ENCODE measurements at regions not wholly inside any gene's neighbourhood (a gene's known extent, or its start where the extent isn't known, plus 50 kb on each side); places are given as distances from the start of the nearest gene placed in this dataset.

DNA sequence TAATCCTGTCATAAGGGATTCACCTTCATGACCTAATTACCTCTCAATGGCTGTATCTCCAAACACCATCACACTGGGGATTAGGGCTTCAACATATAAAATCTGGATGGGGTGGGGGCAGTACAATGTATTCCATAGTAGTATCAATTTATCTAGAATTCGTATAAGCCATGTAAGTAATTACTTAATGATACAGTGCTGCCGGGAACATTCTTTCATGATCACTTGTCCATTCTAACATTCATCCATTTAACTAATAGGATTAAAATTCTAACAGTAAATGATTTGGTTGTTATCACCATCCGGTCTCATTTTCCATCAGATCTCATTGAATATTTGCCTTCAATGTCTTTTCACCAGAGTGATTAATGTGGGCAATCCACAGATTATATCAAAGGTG, 1620.9 kb upstream of the TENM3 start:
- 88% methylated on average over 3 of the region's 3 CpGs for WGBS
- TF ChIP-seq POLR2A (IDR thresholded peaks at IDR 0.05; ENCODE audit: low read depth) (no peak), POLR2AphosphoS5 (IDR thresholded peaks at IDR 0.05) (no peak)
- Histone ChIP-seq H3K4me3 (no peak overlapping the region), H3K9me3 (no peaks in the 10 kb centered on the region), H3K4me1 (no peaks in the 10 kb centered on the region), H3K27ac (replicated peaks in 1 of 4) (no peak overlapping the region), H3K27me3 (no peaks in the 10 kb centered on the region), H3K36me3 (no peaks in the 10 kb centered on the region)
- intact Hi-C loops (cut with DNase I), result no loop called here
- DNase-seq (ENCODE audit: extremely low spot score), result no peak

DNA sequence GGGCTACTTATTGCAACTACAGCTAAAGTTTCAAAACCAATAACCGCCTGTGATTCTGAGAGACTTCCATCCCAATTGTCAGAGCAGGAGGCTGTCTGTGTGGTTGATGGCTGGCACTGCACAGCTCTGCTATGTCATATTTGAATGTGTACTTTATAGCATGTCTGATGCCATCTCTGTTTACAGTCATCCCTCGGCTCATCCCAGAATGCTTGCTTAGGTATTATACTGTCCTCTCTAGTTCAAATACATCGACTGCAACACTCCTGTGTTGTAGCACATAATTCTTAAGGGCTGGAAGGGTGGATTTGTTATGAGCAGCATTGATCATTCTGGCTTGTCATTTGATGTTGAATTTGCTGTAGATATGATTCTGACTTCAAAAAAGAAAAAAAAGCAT, 1617.5 kb upstream of the TENM3 start:
- intact Hi-C loops (cut with DNase I), result no loop called here
- H3K4me1 ChIP-seq, result no peaks in the 10 kb centered on the region
- no peaks in the 10 kb centered on the region for H3K36me3 ChIP-seq
- no peak for DNase-seq (ENCODE audit: extremely low spot score)
- H3K9me3 ChIP-seq, result no peaks in the 10 kb centered on the region
- no peak overlapping the region for H3K4me3 ChIP-seq
- no peaks in the 10 kb centered on the region for H3K27me3 ChIP-seq
- H3K27ac ChIP-seq (replicated peaks in 1 of 4), result no peak overlapping the region
- TF ChIP-seq EP300 (IDR thresholded peaks at IDR 0.05), result no peak
- TF ChIP-seq POLR2A (IDR thresholded peaks at IDR 0.05; ENCODE audit: low read depth), result no peak
- TF ChIP-seq POLR2AphosphoS5 (IDR thresholded peaks at IDR 0.05), result no peak
- TF ChIP-seq, protein P1, sequence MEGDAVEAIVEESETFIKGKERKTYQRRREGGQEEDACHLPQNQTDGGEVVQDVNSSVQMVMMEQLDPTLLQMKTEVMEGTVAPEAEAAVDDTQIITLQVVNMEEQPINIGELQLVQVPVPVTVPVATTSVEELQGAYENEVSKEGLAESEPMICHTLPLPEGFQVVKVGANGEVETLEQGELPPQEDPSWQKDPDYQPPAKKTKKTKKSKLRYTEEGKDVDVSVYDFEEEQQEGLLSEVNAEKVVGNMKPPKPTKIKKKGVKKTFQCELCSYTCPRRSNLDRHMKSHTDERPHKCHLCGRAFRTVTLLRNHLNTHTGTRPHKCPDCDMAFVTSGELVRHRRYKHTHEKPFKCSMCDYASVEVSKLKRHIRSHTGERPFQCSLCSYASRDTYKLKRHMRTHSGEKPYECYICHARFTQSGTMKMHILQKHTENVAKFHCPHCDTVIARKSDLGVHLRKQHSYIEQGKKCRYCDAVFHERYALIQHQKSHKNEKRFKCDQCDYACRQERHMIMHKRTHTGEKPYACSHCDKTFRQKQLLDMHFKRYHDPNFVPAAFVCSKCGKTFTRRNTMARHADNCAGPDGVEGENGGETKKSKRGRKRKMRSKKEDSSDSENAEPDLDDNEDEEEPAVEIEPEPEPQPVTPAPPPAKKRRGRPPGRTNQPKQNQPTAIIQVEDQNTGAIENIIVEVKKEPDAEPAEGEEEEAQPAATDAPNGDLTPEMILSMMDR (IDR thresholded peaks at IDR 0.05), result no peak
- 63% methylated on average over 3 of the region's 3 CpGs for WGBS

DNA sequence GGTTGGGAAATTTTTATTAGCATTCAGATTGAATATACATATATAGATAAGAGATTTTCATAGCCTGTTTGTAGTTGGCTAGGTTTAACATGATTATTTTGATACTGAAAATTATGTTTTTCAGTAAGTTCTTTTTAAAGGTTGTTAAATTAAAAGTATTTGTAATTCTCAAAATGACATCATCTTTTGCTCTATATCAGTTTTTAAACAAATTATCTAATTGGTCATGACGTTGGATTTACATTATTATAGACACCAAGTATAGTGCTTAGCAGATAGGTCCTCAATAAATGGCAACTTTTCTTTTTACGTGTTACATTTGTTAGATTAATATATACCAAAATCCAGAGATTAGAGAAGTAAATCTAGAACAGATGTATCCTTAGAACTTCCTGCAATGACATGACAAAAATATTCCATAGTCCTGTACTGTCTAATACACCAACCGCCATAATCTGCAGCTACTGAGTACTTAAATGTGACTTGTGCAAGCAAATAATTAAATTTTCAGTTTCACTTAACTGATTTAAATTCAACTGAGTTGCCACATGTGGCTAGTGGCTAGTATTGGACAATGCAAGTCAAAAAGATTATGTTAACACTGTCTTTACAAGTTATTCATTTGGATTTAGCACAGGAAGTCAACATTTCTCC, 1613.1 kb upstream of the TENM3 start:
- H3K4me1 ChIP-seq, result no peaks in the 10 kb centered on the region
- H3K36me3 ChIP-seq, result no peaks in the 10 kb centered on the region
- H3K9me3 ChIP-seq, result no peaks in the 10 kb centered on the region
- intact Hi-C loops (cut with DNase I), result no loop called here
- no peak overlapping the region for H3K4me3 ChIP-seq
- no peak for DNase-seq (ENCODE audit: extremely low spot score)
- H3K27ac ChIP-seq (replicated peaks in 1 of 4), result no peak overlapping the region
- TF ChIP-seq POLR2A (IDR thresholded peaks at IDR 0.05; ENCODE audit: low read depth) (no peak), EP300 (IDR thresholded peaks at IDR 0.05) (no peak), POLR2AphosphoS5 (IDR thresholded peaks at IDR 0.05) (no peak)
- TF ChIP-seq, protein P1 (IDR thresholded peaks at IDR 0.05), result no peak
- H3K27me3 ChIP-seq, result no peaks in the 10 kb centered on the region
- WGBS, result 71% methylated on average over 3 of the region's 3 CpGs

DNA sequence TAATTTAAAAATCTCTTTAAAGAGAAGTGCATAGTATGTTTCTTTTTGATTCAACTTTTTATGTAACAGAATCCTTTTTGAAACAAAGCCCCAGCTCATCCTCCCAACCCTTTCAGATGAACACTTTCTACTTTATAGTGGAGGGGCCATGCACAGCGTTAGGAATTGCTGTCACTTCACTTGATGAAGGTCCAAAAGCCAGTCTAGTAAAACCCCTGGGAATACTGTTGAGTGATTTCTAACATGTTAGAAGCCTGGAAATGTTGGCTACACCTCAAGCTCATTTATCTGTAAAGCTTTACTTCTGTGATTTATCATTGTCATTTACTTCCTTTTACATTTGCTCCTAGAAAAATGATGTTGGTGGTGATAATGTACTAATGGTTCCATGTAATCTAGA, 1608.9 kb upstream of the TENM3 start:
- Histone ChIP-seq H3K27me3 (no peaks in the 10 kb centered on the region), H3K4me3 (no peak overlapping the region), H3K27ac (replicated peaks in 1 of 4) (no peak overlapping the region), H3K9me3 (no peaks in the 10 kb centered on the region), H3K36me3 (no peaks in the 10 kb centered on the region), H3K4me1 (no peaks in the 10 kb centered on the region)
- TF ChIP-seq, protein P1 (IDR thresholded peaks at IDR 0.05), result no peak
- TF ChIP-seq EP300 (IDR thresholded peaks at IDR 0.05) (no peak), POLR2AphosphoS5 (IDR thresholded peaks at IDR 0.05) (no peak), POLR2A (IDR thresholded peaks at IDR 0.05; ENCODE audit: low read depth) (no peak)
- intact Hi-C loops (cut with DNase I), result no loop called here
- no peak for DNase-seq (ENCODE audit: extremely low spot score)
- WGBS, result 10% methylated on average over 1 of the region's 1 CpG

DNA sequence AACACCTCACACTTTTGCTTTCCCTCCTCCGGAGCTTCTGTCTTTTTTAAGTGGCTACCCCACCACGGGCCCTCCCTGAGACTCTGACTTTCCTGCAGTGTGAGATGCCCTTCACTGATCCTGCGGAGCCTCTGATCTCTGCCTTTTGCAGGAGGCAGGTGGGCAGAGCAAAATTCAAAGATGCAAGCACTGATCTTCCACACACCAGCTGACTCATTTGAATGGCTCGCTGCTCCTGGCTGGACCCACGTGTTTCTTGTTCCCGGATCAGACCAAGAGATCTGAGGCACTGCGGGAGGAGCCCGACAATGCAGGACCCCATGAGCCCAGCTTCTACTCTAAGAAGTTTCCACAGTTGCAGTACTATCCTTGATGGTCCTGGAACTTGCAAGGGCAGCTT, 1607.9 kb upstream of the TENM3 start:
- H3K27ac ChIP-seq (replicated peaks in 1 of 4), result no peak overlapping the region
- 68% methylated on average over 4 of the region's 8 CpGs for WGBS
- no peaks in the 10 kb centered on the region for H3K4me1 ChIP-seq
- H3K36me3 ChIP-seq, result no peaks in the 10 kb centered on the region
- no peak for DNase-seq (ENCODE audit: extremely low spot score)
- TF ChIP-seq POLR2A (IDR thresholded peaks at IDR 0.05; ENCODE audit: low read depth) (no peak), POLR2AphosphoS5 (IDR thresholded peaks at IDR 0.05) (no peak), EP300 (IDR thresholded peaks at IDR 0.05) (no peak)
- TF ChIP-seq, protein P1 (IDR thresholded peaks at IDR 0.05), result no peak
- no peaks in the 10 kb centered on the region for H3K9me3 ChIP-seq
- intact Hi-C loops (cut with DNase I), result no loop called here
- no peak overlapping the region for H3K4me3 ChIP-seq
- no peaks in the 10 kb centered on the region for H3K27me3 ChIP-seq

Measured in esophagus muscularis mucosa (tissue), 4 donors.